Activated T-cell treated with anti-CD3 and anti-CD28 coated beads, Interleukin-2, amount 50 U/mL, for 24 hours (primary cell): ENCODE measurements at regions not wholly inside any gene's neighbourhood (a gene's known extent, or its start where the extent isn't known, plus 50 kb on each side); places are given as distances from the start of the nearest gene placed in this dataset.
"Not testable (repeated sequence)": the region's sequence is repeated elsewhere in the genome, so short reads cannot be mapped to it uniquely, and the experiment has no call there.

ENCODE experiments used
- DNase-seq: peaks from one replicate; pipeline ENCODE4 v3.0.0-alpha.2; 2020
- H3K27ac Mint-ChIP-seq: 2 replicates; pipeline ENCODE4 v1.8.0; 2020; ENCODE audit warnings: mild to moderate bottlenecking, mixed read lengths
- H3K27me3 Mint-ChIP-seq: 2 replicates; pipeline ENCODE4 v1.8.0; 2020; ENCODE audit warnings: mixed read lengths
- H3K36me3 Mint-ChIP-seq: 2 replicates; pipeline ENCODE4 v1.8.0; 2020; ENCODE audit warnings: low read depth, mixed read lengths
- H3K4me1 Mint-ChIP-seq: 2 replicates; pipeline ENCODE4 v1.8.0; 2020; ENCODE audit warnings: low read depth, mixed read lengths
- H3K4me3 Mint-ChIP-seq: 2 replicates; pipeline ENCODE4 v1.8.0; 2020; ENCODE audit warnings: mild to moderate bottlenecking, moderate library complexity, mixed read lengths
- H3K9me3 Mint-ChIP-seq: 2 replicates; pipeline ENCODE4 v1.8.0; 2020; ENCODE audit warnings: mixed read lengths

DNA sequence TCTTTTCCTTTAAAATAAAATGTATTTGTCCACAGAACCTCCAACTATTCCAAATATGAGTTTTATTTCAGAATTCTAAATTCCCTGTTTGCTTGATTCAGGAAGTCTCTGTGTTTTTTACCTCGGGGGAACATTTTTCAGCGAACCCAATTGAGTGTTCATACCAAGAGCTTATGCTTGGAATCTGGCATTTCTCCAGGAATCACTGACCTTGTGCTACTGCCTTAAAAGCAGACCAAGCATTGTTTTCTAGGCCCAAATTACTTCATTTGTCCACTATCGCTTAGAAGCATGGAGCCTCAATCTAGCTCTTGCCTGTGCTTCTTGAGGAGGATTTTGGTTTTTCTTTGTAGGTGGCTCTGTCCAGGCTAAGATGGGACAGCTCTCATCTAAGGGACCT is 59.4 kb downstream of the EBLN1 start:
- Mint-ChIP-seq H3K36me3 (no peaks in the 10 kb centered on the region), H3K9me3 (no peaks in the 10 kb centered on the region), H3K4me1 (peaks cover 13% of the 10 kb centered on the region), H3K27ac (no peak overlapping the region), H3K27me3 (peaks cover under 1% of the 10 kb centered on the region), H3K4me3 (no peak overlapping the region)
- no peak for DNase-seq

DNA sequence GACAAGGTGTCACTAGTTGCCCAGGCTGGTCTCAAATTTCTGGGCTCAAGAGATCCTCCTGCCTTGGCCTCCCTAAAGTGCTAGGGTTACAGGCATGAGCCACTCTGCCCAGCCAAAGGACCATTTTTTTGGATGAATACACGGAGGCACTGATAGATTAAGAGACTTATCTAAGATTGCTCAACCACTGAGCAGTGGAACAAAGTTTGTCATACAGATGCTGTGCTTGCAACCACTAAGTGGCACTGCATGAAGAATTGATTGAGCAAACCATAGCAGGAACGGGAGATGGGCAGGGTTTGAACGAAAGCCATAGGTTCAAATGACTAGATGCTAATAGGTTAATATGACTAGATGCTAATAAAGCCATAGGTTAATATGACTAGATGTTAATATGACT is 61.1 kb downstream of the EBLN1 start:
- Mint-ChIP-seq H3K27me3 (peaks cover 5% of the 10 kb centered on the region), H3K36me3 (no peaks in the 10 kb centered on the region), H3K27ac (no peak overlapping the region), H3K9me3 (peaks cover 3% of the 10 kb centered on the region), H3K4me1 (peaks cover 13% of the 10 kb centered on the region), H3K4me3 (no peak overlapping the region)
- DNase-seq: no peak

DNA sequence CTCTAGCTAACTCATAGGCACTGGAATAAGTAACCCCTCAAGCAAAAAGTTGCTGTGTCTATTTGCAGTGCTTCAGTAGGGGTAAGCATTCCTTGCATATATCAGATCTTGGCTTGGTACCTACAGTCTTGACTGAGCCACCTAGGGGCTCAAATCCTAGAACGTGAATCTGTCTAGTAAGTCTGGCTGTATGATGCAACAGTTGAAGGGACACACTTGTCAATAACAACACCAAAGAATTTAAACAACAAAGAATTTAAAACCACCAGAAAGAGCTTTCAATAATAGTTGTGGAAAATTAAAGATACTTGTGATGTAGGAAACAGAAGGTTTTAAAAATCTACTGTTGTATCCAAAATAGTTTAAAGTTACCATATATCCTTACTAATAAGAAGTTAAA is 65.4 kb downstream of the EBLN1 start:
- H3K9me3 Mint-ChIP-seq: peaks cover 12% of the 10 kb centered on the region
- no peaks in the 10 kb centered on the region for H3K4me1 Mint-ChIP-seq
- no peak for DNase-seq
- no peak overlapping the region for H3K4me3 Mint-ChIP-seq
- H3K27me3 Mint-ChIP-seq: peaks cover 10% of the 10 kb centered on the region
- H3K27ac Mint-ChIP-seq: no peak overlapping the region
- H3K36me3 Mint-ChIP-seq: no peaks in the 10 kb centered on the region

DNA sequence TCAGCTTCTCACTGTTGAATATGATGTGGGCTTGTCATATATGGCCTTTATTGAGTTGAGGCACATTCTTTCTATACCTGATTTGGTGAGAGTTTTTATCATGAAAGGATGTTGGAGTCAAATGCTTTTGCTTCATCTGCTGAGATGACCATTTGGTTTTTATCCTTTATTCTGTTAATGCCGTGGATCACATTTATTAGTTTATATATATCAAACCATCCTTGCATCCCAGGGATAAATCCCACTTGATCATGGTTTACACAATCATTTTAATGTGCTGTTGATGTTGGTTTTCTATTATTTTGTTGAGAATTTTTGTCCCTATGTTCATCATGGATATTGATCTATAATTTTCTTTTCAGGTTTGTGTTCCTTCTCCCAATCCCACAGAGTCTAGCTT is 67.0 kb downstream of the EBLN1 start:
- peaks cover 10% of the 10 kb centered on the region for H3K27me3 Mint-ChIP-seq
- H3K27ac Mint-ChIP-seq: no peak overlapping the region
- DNase-seq: no peak
- H3K9me3 Mint-ChIP-seq: peaks cover 14% of the 10 kb centered on the region
- no peaks in the 10 kb centered on the region for H3K4me1 Mint-ChIP-seq
- no peak overlapping the region for H3K4me3 Mint-ChIP-seq
- H3K36me3 Mint-ChIP-seq: no peaks in the 10 kb centered on the region

DNA sequence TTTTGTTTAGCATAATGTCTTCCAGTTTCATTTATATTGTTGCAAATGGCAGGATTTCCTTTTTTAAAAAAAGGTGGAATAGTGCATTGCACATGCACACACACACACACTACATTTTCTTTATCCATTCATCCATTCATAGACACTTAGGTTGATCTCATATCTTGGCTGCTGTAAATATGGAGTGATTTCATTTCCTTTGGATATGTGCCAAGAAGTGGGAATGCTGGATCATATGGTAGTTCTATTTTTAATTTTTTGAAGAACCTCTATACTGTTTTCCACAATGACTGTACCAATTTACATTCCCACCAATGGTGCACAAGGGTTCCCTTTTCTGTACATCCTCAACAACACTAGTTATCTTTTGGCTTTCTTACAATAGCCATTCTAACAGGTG is 68.9 kb downstream of the EBLN1 start:
- Mint-ChIP-seq H3K4me3 (no peak overlapping the region), H3K4me1 (no peaks in the 10 kb centered on the region), H3K27me3 (peaks cover 10% of the 10 kb centered on the region), H3K27ac (no peak overlapping the region), H3K9me3 (peaks cover 14% of the 10 kb centered on the region), H3K36me3 (no peaks in the 10 kb centered on the region)
- DNase-seq: no peak

DNA sequence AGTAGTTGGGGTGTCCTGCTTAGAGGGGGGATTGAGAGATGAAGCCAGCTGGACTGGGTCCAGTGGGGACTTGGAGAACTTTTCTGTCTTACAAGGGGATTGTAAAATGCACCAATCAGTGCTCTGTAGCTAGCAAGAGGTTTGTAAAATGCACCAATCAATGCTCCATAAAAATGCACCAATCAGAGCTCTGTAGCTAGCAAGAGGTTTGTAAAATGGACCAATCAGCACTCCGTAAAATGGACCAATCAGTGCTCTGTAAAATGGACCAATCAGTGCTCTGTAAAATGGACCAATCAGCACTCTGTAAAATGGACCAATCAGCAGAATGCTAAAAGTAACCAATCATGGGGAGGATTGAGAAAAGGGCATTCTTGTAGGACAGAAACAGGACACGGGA is 71.9 kb downstream of the EBLN1 start:
- H3K9me3 Mint-ChIP-seq, H3K36me3 Mint-ChIP-seq, H3K4me3 Mint-ChIP-seq, H3K27ac Mint-ChIP-seq, DNase-seq, H3K4me1 Mint-ChIP-seq, H3K27me3 Mint-ChIP-seq: not testable (repeated sequence)

DNA sequence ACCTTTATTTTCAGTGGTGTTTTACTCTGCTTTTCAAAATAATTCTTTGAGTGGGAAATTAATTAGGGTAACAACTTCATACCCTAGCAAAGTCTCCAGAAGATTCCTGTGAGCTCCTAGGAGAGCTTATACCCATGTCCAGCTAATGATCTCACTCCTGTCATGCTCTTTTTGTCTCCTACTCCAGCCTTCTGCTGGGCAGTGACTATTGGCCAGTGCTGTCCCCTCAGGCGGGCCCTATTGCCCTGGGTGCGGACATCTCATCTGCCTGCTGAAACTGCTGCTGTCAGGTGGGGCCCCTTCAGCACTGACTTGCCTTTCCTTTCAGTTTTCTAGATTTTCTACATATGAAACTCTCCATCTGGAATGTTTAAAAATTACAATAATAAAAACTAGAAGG is 80.3 kb downstream of the EBLN1 start:
- Mint-ChIP-seq H3K4me3 (no peak overlapping the region), H3K27ac (no peak overlapping the region), H3K4me1 (peaks cover 11% of the 10 kb centered on the region), H3K36me3 (no peaks in the 10 kb centered on the region), H3K9me3 (no peaks in the 10 kb centered on the region), H3K27me3 (peaks cover 35% of the 10 kb centered on the region)
- DNase-seq: no peak

DNA sequence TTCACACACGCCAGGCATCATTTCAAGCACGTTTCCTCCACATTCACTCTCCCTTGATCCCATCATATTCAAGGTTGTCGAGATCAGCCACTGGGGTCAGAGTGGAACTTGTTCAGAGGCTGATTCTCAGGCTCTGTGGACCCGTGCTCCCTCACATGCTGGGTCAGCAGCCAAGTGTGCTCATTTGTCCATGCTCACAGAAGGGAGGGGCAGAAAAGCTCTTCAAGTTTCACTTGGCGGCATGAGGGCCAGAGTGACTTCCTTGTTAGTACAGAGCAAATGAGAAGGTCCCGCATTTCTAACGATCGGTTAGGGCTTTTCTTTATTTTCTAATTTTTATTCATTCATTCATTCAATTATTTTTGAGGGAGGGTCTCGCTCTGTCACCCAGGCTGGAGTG is 82.2 kb downstream of the EBLN1 start:
- peaks cover 34% of the 10 kb centered on the region for H3K27me3 Mint-ChIP-seq
- no peak for DNase-seq
- H3K4me3 Mint-ChIP-seq: no peak overlapping the region
- H3K36me3 Mint-ChIP-seq: no peaks in the 10 kb centered on the region
- H3K27ac Mint-ChIP-seq: no peak overlapping the region
- peaks cover 11% of the 10 kb centered on the region for H3K4me1 Mint-ChIP-seq
- H3K9me3 Mint-ChIP-seq: no peaks in the 10 kb centered on the region

DNA sequence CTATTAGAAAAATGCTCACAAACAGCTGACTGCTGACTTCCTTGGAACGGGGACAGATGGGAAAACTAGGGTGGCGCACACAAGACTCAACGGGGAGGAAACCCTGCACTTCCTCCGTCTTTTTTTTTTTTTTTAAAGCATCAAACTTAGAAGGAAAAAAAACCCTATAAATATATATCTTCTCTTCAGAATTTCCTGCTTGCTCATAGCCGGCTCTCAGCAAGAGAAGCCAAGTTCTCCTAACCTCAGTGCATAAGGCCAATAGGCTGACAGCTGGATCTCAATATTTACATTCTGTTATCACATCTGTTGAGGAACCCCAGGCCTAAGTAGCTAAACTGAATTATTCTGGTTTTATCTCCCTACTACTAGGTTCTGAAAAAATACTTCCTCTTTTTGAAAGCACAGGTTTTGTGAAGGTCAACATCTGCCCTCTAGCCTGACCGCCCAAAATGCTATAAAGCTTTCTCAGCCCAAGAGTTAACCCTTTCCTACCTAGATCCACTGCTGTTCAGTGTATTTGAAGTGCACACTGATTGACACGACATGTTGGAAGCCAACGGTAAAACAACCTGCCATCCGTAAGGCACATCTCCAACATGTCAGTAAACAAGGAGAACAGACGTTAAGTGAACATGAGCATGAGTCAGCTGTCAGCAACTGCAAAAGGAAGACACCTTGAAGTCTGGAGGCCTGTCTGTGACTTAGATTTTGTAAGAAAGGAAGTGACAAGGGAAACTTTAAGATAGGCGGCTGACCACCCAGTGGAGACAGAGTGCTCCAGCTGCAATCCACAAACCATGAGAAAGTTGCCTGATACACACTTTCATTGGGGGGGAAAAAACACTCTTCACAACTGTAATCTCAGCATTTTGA is 83.8 kb downstream of the EBLN1 start:
- no peak for DNase-seq
- no peak overlapping the region for H3K4me3 Mint-ChIP-seq
- H3K9me3 Mint-ChIP-seq: no peaks in the 10 kb centered on the region
- no peaks in the 10 kb centered on the region for H3K36me3 Mint-ChIP-seq
- H3K27me3 Mint-ChIP-seq: peaks cover 30% of the 10 kb centered on the region
- no peak overlapping the region for H3K27ac Mint-ChIP-seq
- peaks cover 11% of the 10 kb centered on the region for H3K4me1 Mint-ChIP-seq

DNA sequence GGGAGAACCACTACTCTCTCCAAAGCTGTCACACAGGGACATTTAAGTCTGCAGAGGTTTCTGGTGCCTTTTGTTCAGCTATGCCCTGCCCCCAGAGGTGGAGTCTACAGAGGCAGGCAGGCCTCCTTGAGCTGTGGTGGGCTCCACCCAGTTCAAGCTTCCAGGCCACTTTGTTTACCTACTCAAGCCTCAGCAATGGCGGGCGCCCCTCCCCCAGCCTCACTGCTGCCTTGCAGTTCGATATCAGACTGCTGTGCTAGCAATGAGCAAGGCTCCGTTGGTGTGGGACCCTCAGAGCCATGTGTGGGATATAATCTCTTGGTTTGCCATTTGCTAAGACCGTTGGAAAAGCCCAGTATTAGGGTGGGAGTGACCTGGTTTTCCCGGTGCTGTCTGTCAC is 87.0 kb downstream of the EBLN1 start:
- H3K4me1 Mint-ChIP-seq: peaks cover 11% of the 10 kb centered on the region
- H3K9me3 Mint-ChIP-seq, H3K27ac Mint-ChIP-seq, H3K36me3 Mint-ChIP-seq, DNase-seq, H3K4me3 Mint-ChIP-seq: not testable (repeated sequence)
- H3K27me3 Mint-ChIP-seq: peaks cover 26% of the 10 kb centered on the region

DNA sequence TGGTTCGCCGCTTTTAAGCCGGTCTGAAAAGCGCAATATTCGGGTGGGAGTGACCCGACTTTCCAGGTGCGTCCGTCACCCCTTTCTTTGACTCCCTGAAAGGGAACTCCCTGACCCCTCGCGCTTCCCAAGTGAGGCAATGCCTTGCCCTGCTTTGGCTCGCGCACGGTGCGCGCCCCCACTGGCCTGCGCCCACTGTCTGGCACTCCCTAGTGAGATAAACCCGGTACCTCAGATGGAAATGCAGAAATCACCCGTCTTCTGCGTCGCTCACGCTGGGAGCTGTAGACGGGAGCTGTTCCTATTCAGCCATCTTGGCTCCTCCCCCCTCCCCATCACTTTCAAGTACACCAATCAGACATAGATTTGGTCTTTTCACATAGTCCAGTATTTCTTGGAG is 88.2 kb downstream of the EBLN1 start:
- H3K4me1 Mint-ChIP-seq, H3K27ac Mint-ChIP-seq, DNase-seq, H3K4me3 Mint-ChIP-seq, H3K9me3 Mint-ChIP-seq, H3K36me3 Mint-ChIP-seq: not testable (repeated sequence)
- H3K27me3 Mint-ChIP-seq: peaks cover 22% of the 10 kb centered on the region

DNA sequence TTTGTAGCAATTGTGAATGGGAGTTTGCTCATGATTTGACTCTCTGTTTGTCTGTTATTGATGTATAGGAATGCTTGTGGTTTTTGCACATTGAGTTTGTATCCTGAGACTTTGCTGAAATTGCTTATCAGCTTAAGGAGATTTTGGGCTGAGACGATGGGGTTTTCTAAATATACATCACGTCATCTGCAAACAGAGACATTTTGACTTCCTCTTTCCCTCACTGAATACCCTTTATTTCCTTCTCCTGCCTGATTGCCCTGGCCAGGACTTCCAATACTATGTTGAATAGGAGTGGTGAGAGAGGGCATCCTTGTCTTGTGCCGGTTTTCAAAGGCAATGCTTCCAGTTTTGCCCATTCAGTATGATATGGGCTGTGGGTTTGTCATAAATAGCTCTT is 96.6 kb downstream of the EBLN1 start:
- peaks cover 25% of the 10 kb centered on the region for H3K27me3 Mint-ChIP-seq
- H3K27ac Mint-ChIP-seq, H3K4me1 Mint-ChIP-seq, DNase-seq, H3K4me3 Mint-ChIP-seq, H3K36me3 Mint-ChIP-seq: not testable (repeated sequence)
- peaks cover 15% of the 10 kb centered on the region for H3K9me3 Mint-ChIP-seq

DNA sequence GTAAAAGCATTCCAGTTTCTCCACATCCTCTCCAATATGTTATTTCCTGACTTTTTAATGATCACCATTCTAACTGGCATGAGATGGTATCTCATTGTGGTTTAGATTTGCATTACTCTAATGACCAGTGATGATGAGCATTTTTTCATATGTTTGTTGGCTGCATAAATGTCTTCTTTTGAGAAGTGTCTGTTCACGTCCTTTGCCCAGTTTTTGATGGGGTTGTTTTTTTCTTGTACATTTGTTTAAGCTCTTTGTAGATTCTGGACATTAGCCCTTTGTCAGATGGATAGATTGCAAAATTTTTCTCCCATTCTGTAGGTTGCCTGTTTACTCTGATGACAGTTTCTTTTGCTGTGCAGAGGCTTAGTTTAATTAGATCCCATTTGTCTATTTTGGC is 97.7 kb downstream of the EBLN1 start:
- not testable (repeated sequence) for H3K27ac Mint-ChIP-seq, H3K4me1 Mint-ChIP-seq, H3K4me3 Mint-ChIP-seq, H3K36me3 Mint-ChIP-seq, DNase-seq
- Mint-ChIP-seq H3K27me3 (peaks cover 34% of the 10 kb centered on the region), H3K9me3 (peaks cover 15% of the 10 kb centered on the region)

DNA sequence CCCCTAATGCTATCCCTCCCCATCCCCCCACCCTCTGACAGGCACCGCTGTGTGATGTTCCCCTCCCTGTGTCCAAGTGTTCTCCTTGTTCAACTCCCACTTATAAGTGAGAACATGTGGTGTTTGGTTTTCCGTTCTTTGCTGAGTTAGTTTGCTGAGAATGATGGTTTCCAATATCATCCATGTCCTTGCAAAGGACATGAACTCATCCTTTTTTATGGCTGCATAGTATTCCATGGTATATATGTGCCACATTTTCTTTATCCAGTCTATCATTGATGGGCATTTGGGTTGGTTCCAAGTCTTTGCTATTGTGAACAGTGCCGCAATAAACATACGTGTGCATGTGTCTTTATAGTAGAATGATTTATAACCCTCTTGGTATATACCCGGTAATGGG is 98.2 kb downstream of the EBLN1 start:
- not testable (repeated sequence) for H3K4me3 Mint-ChIP-seq, H3K27ac Mint-ChIP-seq, DNase-seq, H3K4me1 Mint-ChIP-seq, H3K36me3 Mint-ChIP-seq
- Mint-ChIP-seq H3K9me3 (peaks cover 15% of the 10 kb centered on the region), H3K27me3 (peaks cover 38% of the 10 kb centered on the region)

DNA sequence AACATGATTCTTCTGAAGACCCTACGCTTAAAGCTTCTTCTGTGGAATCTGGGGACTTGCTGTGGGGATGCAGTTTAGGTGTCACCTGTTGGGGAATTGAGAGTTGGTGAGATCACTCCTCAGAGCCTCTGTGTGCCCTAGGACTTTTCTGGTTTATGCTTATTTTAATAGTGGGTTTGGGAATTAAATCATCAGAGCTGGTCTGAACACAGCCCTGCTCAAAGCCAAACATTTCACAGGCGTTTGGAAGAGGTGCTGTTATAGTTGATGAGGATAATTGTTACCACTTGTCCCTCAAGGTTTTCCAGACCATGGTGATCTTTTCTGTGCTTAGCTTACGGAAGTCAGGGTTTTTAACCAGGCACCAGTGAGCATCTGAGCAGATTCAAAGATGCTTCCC is 106.1 kb downstream of the EBLN1 start:
- Mint-ChIP-seq H3K4me3 (no peak overlapping the region), H3K4me1 (no peaks in the 10 kb centered on the region), H3K27me3 (peaks cover 27% of the 10 kb centered on the region), H3K9me3 (no peaks in the 10 kb centered on the region), H3K27ac (no peak overlapping the region), H3K36me3 (no peaks in the 10 kb centered on the region)
- DNase-seq: no peak

DNA sequence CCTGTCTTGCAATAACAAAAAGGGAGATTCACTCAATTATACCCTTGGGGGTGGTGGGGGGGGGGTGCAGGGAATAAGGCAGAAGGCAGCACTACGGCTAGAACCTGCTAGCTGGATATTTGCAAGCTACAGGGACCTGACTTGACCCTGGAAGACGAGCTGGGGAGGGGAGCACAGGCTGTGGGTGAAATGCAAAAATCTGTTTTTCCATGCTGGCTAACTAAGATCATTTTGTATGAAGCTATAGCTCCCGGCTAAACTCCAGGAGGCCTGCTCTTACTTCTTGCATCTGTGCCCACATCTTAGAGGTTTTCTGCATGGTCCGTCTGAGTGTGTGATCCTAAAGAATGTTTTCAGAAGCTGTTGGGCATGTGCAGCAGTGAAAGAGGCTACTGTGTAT is 106.6 kb downstream of the EBLN1 start:
- Mint-ChIP-seq H3K36me3 (no peaks in the 10 kb centered on the region), H3K4me1 (no peaks in the 10 kb centered on the region), H3K27ac (no peak overlapping the region), H3K9me3 (no peaks in the 10 kb centered on the region), H3K4me3 (no peak overlapping the region), H3K27me3 (peaks cover 24% of the 10 kb centered on the region)
- DNase-seq: no peak
